Thyroid gland (tissue), 4 donors: ENCODE measurements at regions not wholly inside any gene's neighbourhood (a gene's known extent, or its start where the extent isn't known, plus 50 kb on each side); places are given as distances from the start of the nearest gene placed in this dataset.

Experiments
- DNase-seq, 2 donors: peaks; one replicate each; pipeline ENCODE4 v3.0.0-alpha.2; 2019
- H3K27ac ChIP-seq, 3 donors: fragments of 200-600 bp; sonication (generic); 1 replicate in 2 of 3; 2 replicates in 1 of 3; pipeline ENCODE4 v1.5.1; 2016 to 2019; ENCODE audit warnings: mild to moderate bottlenecking in 1 of 3, moderate library complexity in 1 of 3
- H3K27me3 ChIP-seq: fragments of 200-600 bp; sonication (generic); one replicate; pipeline ENCODE4 v1.5.1; 2019
- H3K36me3 ChIP-seq, 2 donors: fragments of 200-600 bp; sonication (generic); one replicate each; pipeline ENCODE4 v1.5.1; 2016 to 2019
- H3K4me1 ChIP-seq, 2 donors: fragments of 200-600 bp; sonication (generic); one replicate each; pipeline ENCODE4 v1.5.1; 2017 to 2019
- H3K4me3 ChIP-seq, 3 donors: fragments of 200-600 bp; sonication (generic); replicated peaks in 1 of 3; 1 replicate in 2 of 3; 2 replicates in 1 of 3; pipeline ENCODE4 v1.5.1; 2016; ENCODE audit warnings: mild to moderate bottlenecking in 1 of 3
- H3K9me3 ChIP-seq: fragments of 200-600 bp; sonication (generic); one replicate; pipeline ENCODE4 v1.5.1; 2017
- CTCF ChIP-seq, 6 experiments: fragments of 200-600 bp in 3 of 6; fragments of 450-650 bp in 3 of 6; sonication (generic) in 3 of 6; IDR thresholded peaks; one replicate each; pipeline ENCODE4 v1.5.1; 2016 to 2019; ENCODE audit warnings: antibody characterized with exemption in 6 of 6, mild to moderate bottlenecking in 2 of 6, inconsistent platforms in 1 of 6, moderate library complexity in 1 of 6
- POLR2A ChIP-seq, 2 donors: fragments of 450-650 bp; IDR thresholded peaks; one replicate each; pipeline ENCODE4 v1.6.1; 2017; ENCODE audit warnings: antibody characterized with exemption in 2 of 2, mild to moderate bottlenecking in 2 of 2, moderate library complexity in 1 of 2
- WGBS, 2 donors: methylation state at CpG; one replicate each; pipeline ENCODE4 v1.1.5; 2017; 5-methylcytosine and 5-hydroxymethylcytosine counted together
- intact Hi-C: fragments of 100-400 bp; cut with DNase I; formaldehyde crosslinking; loops from one replicate; pipeline ENCODE4 v1.15.1; 2023

- no peak for DNase-seq
- no peak overlapping the region for H3K27ac ChIP-seq
- H3K36me3 ChIP-seq, result no peaks in the 10 kb centered on the region
- intact Hi-C loops, result no loop called here
- TF ChIP-seq CTCF (IDR thresholded peaks at IDR 0.05) (no peak), POLR2A (IDR thresholded peaks at IDR 0.05) (no peak)
- no peaks in the 10 kb centered on the region for H3K9me3 ChIP-seq
- no peaks in the 10 kb centered on the region for H3K27me3 ChIP-seq
- WGBS, 2 donors, result 76 to 79% methylated on average over 2 of the region's 2 CpGs
- H3K4me1 ChIP-seq, result no peaks in the 10 kb centered on the region
- no peak overlapping the region for H3K4me3 ChIP-seq
These were observed 653.4 kb downstream of the ANXA1 start for GRCh38 chr9:73805111-73805510.

- Histone ChIP-seq H3K9me3 (no peaks in the 10 kb centered on the region), H3K27me3 (no peaks in the 10 kb centered on the region), H3K4me3 (no peak overlapping the region), H3K4me1 (no peaks in the 10 kb centered on the region), H3K27ac (no peak overlapping the region), H3K36me3 (no peaks in the 10 kb centered on the region)
- no peak for DNase-seq
- intact Hi-C loops, result no loop called here
- 78 to 80% methylated on average over 1 of the region's 1 CpG for WGBS, 2 donors
- TF ChIP-seq CTCF (IDR thresholded peaks at IDR 0.05) (no peak), POLR2A (IDR thresholded peaks at IDR 0.05) (no peak)
These were observed 654.3 kb downstream of the ANXA1 start for GRCh38 chr9:73805853-73806458.

GRCh38 chr9:73806876-73807275 lies 655.2 kb downstream of the ANXA1 start:
- intact Hi-C loops, result no loop called here
- TF ChIP-seq CTCF (IDR thresholded peaks at IDR 0.05) (no peak), POLR2A (IDR thresholded peaks at IDR 0.05) (no peak)
- DNase-seq, result no peak
- Histone ChIP-seq H3K4me3 (no peak overlapping the region), H3K36me3 (no peaks in the 10 kb centered on the region), H3K4me1 (no peaks in the 10 kb centered on the region), H3K27me3 (no peaks in the 10 kb centered on the region), H3K9me3 (no peaks in the 10 kb centered on the region), H3K27ac (no peak overlapping the region)
- 75 to 83% methylated on average over 2 of the region's 2 CpGs for WGBS, 2 donors

GRCh38 chr9:73807952-73808351 lies 656.3 kb downstream of the ANXA1 start:
- no peak for TF ChIP-seq CTCF (IDR thresholded peaks at IDR 0.05)
- TF ChIP-seq POLR2A (IDR thresholded peaks at IDR 0.05), result no peak
- 95 to 96% methylated on average over 1 of the region's 1 CpG for WGBS, 2 donors
- intact Hi-C loops, result no loop called here

GRCh38 chr9:73810585-73811215 lies 659.0 kb downstream of the ANXA1 start:
- no peak overlapping the region for H3K4me3 ChIP-seq
- no peak for DNase-seq
- no peaks in the 10 kb centered on the region for H3K27me3 ChIP-seq
- TF ChIP-seq CTCF (IDR thresholded peaks at IDR 0.05) (no peak), POLR2A (IDR thresholded peaks at IDR 0.05) (no peak)
- no peaks in the 10 kb centered on the region for H3K9me3 ChIP-seq
- no peak overlapping the region for H3K27ac ChIP-seq
- no peaks in the 10 kb centered on the region for H3K4me1 ChIP-seq
- WGBS, 2 donors, result 67 to 74% methylated on average over 3 of the region's 3 CpGs
- intact Hi-C loops, result no loop called here
- no peaks in the 10 kb centered on the region for H3K36me3 ChIP-seq

More at GRCh38 chr9:73807952-73808351, 656.3 kb downstream of the ANXA1 start:
- Histone ChIP-seq H3K4me1 (no peaks in the 10 kb centered on the region), H3K27me3 (no peaks in the 10 kb centered on the region), H3K9me3 (no peaks in the 10 kb centered on the region), H3K36me3 (no peaks in the 10 kb centered on the region), H3K4me3 (no peak overlapping the region), H3K27ac (no peak overlapping the region)
- DNase-seq, result no peak
